Endodermal cell (in vitro differentiated cells): ENCODE measurements at regions not wholly inside any gene's neighbourhood (a gene's known extent, or its start where the extent isn't known, plus 50 kb on each side); places are given as distances from the start of the nearest gene placed in this dataset.

Source experiments
- DNase-seq: peaks from one replicate; pipeline ENCODE4 v3.0.0-alpha.2; 2017
- H3K27ac ChIP-seq: 2 replicates; pipeline ENCODE4 v1.5.1; 2013; ENCODE audit warnings: mild to moderate bottlenecking, low read depth, low read length, moderate library complexity
- H3K27me3 ChIP-seq: 2 replicates; pipeline ENCODE4 v1.6.1; 2013; ENCODE audit warnings: mild to moderate bottlenecking, low read length, moderate library complexity; ENCODE audit not compliant: insufficient read depth, control insufficient read depth, poor library complexity, severe bottlenecking
- H3K36me3 ChIP-seq: 2 replicates; pipeline ENCODE4 v1.7.0; 2013; ENCODE audit warnings: mild to moderate bottlenecking, low read length, moderate library complexity; ENCODE audit not compliant: control insufficient read depth, insufficient read depth
- H3K4me1 ChIP-seq: one replicate; pipeline ENCODE4 v1.7.0; 2013; ENCODE audit warnings: low read length; ENCODE audit not compliant: control insufficient read depth, insufficient read depth
- H3K4me3 ChIP-seq: 2 replicates; pipeline ENCODE4 v1.5.1; 2013; ENCODE audit warnings: mild to moderate bottlenecking, low read length, moderate library complexity
- H3K9ac ChIP-seq: 2 replicates; pipeline ENCODE4 v1.6.1; 2013; ENCODE audit warnings: mild to moderate bottlenecking, low read length, moderate library complexity; ENCODE audit not compliant: poor library complexity, severe bottlenecking; ENCODE audit errors: extremely low read depth
- H3K9me3 ChIP-seq: 2 replicates; pipeline ENCODE4 v1.6.1; 2013; ENCODE audit warnings: mild to moderate bottlenecking, low read length, moderate library complexity; ENCODE audit not compliant: control insufficient read depth
- H3K27ac Mint-ChIP-seq: 2 replicates; pipeline ENCODE4 v1.8.0; 2020; ENCODE audit warnings: mixed read lengths
- H3K27me3 Mint-ChIP-seq: 2 replicates; pipeline ENCODE4 v1.8.0; 2021; ENCODE audit warnings: mild to moderate bottlenecking, mixed read lengths; ENCODE audit not compliant: insufficient read depth
- H3K36me3 Mint-ChIP-seq: 2 replicates; pipeline ENCODE4 v1.8.0; 2020; ENCODE audit warnings: low read depth, mixed read lengths
- H3K4me1 Mint-ChIP-seq: 2 replicates; pipeline ENCODE4 v1.8.0; 2020; ENCODE audit warnings: mixed read lengths
- H3K4me3 Mint-ChIP-seq: 2 replicates; pipeline ENCODE4 v1.8.0; 2020; ENCODE audit warnings: mild to moderate bottlenecking, moderate library complexity, mixed read lengths
- H3K9me3 Mint-ChIP-seq: 2 replicates; pipeline ENCODE4 v1.8.0; 2020; ENCODE audit warnings: mild to moderate bottlenecking, mixed read lengths
- WGBS, 2 experiments: methylation state at CpG; one replicate each; pipeline versions ENCODE4 v1.1.5 to v1.1.7; 2013; ENCODE audit warnings: missing lambda C conversion rate in 2 of 2, mixed read lengths in 1 of 2; ENCODE audit not compliant: insufficient coverage in 1 of 2, insufficient read length in 1 of 2; 5-methylcytosine and 5-hydroxymethylcytosine counted together
- TF ChIP-seq, protein P1 (sequence below): fragments of 200-600 bp; sonication (generic); conservative IDR thresholded peaks from 2 replicates; pipeline ENCODE4 v1.5.0; 2021; ENCODE audit warnings: antibody characterized with exemption, mild to moderate bottlenecking

DNA sequence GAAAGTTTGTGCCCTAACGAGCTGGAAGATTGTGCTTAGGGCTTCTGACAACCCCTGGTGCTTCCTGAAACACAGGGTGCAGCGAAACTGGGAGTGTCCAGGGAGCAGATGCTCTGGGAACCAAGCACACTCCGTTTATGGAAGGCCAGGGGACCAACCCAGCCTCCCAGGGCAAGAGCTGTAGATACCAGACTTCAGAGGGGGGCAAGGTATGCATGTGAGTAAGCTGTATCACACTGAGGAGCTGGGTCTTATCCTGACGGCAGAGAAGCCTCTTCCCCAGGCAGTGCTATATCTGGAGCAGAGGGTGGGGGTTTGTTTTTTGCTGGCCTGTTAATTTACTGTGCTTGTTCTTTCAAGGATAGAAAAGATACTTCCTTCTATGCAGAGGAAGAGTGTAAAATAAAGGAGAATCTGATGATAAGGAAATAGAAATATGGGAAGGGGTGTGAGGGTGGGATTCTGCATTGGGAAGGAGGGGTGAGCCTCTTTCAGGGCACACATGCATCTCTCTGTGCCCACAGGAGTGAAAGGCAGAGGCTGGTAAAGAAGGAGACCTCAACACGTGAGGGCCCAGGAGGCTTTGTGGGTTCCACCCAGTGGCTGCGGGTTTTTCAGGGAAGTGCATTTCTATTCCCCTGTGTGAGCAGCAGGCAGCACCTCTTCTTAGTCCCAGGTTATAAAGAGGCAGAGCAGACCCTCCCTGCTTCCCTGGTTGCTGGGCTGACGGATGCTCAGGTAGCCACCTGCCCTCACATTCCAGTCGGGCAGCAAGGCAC lies 314.1 kb downstream of the TCERG1L start:
- Histone ChIP-seq H3K36me3 (no peaks in the 10 kb centered on the region), H3K27me3 (no peaks in the 10 kb centered on the region), H3K9ac (no peak overlapping the region), H3K4me3 (no peak overlapping the region), H3K4me1 (no peaks in the 10 kb centered on the region), H3K27ac (no peak overlapping the region), H3K9me3 (no peaks in the 10 kb centered on the region)
- no peak overlapping the region for H3K27ac Mint-ChIP-seq
- peaks cover 12% of the 10 kb centered on the region for H3K9me3 Mint-ChIP-seq
- TF ChIP-seq, protein P1, sequence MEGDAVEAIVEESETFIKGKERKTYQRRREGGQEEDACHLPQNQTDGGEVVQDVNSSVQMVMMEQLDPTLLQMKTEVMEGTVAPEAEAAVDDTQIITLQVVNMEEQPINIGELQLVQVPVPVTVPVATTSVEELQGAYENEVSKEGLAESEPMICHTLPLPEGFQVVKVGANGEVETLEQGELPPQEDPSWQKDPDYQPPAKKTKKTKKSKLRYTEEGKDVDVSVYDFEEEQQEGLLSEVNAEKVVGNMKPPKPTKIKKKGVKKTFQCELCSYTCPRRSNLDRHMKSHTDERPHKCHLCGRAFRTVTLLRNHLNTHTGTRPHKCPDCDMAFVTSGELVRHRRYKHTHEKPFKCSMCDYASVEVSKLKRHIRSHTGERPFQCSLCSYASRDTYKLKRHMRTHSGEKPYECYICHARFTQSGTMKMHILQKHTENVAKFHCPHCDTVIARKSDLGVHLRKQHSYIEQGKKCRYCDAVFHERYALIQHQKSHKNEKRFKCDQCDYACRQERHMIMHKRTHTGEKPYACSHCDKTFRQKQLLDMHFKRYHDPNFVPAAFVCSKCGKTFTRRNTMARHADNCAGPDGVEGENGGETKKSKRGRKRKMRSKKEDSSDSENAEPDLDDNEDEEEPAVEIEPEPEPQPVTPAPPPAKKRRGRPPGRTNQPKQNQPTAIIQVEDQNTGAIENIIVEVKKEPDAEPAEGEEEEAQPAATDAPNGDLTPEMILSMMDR: no peak
- H3K36me3 Mint-ChIP-seq: no peaks in the 10 kb centered on the region
- 79 to 83% methylated on average over 4 to 8 of the region's 8 CpGs for WGBS, 2 experiments
- H3K27me3 Mint-ChIP-seq: no peaks in the 10 kb centered on the region
- no peaks in the 10 kb centered on the region for H3K4me1 Mint-ChIP-seq
- no peak overlapping the region for H3K4me3 Mint-ChIP-seq
- no peak for DNase-seq

DNA sequence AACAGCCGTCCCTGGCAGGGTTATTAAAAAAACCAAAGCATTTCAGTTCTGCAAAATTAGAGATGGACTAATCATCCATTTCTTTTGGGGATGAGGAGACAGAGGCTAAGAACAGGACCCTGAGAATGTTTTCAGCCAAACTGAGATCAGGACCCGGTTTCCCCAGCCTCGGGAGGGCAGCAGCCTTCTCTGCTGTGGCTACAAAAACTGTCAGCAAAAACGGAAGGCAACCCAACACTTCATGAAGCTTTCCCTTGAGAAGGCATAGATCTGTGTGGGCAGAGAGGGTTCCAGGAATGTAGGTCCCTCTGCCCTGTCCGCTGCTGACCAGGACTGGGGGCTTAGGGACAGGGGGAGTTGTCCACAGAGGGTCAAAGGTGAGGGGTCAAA lies 313.5 kb downstream of the TCERG1L start:
- no peaks in the 10 kb centered on the region for H3K36me3 ChIP-seq
- H3K27ac Mint-ChIP-seq: no peak overlapping the region
- H3K9ac ChIP-seq: no peak overlapping the region
- 79 to 94% methylated on average over 2 to 5 of the region's 5 CpGs for WGBS, 2 experiments
- TF ChIP-seq, protein P1: no peak
- no peak overlapping the region for H3K4me3 Mint-ChIP-seq
- H3K27me3 ChIP-seq: no peaks in the 10 kb centered on the region
- peaks cover 12% of the 10 kb centered on the region for H3K9me3 Mint-ChIP-seq
- H3K4me1 Mint-ChIP-seq: no peaks in the 10 kb centered on the region
- no peak for DNase-seq
- no peaks in the 10 kb centered on the region for H3K27me3 Mint-ChIP-seq
- no peak overlapping the region for H3K4me3 ChIP-seq
- H3K27ac ChIP-seq: no peak overlapping the region
- H3K4me1 ChIP-seq: no peaks in the 10 kb centered on the region
- no peaks in the 10 kb centered on the region for H3K36me3 Mint-ChIP-seq
- H3K9me3 ChIP-seq: no peaks in the 10 kb centered on the region

DNA sequence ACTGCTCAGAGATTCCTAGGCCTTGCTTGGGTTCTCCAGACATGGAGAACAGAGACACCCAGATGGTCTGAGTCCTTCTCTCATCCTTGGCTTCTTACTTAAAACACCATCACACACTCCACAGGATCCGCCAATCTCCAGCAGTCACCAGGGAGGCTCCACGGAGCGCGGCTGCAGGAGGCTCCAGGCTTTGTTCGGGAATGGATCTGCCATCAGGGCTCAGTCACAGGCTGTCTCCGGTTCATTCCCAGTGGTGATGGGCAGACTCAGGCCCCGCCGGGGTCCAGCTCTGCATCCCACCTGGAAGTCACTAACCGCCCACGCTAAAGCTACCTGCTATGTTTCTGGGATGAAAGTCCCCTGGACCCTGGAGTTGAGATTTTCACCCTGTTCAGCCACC lies 312.9 kb downstream of the TCERG1L start:
- H3K4me1 ChIP-seq: no peaks in the 10 kb centered on the region
- WGBS, 2 experiments: 96% methylated on average over 4 to 10 of the region's 10 CpGs
- no peaks in the 10 kb centered on the region for H3K4me1 Mint-ChIP-seq
- no peak overlapping the region for H3K27ac ChIP-seq
- DNase-seq: no peak
- no peak overlapping the region for H3K27ac Mint-ChIP-seq
- TF ChIP-seq, protein P1: no peak
- no peaks in the 10 kb centered on the region for H3K36me3 Mint-ChIP-seq
- no peaks in the 10 kb centered on the region for H3K36me3 ChIP-seq
- peaks cover 12% of the 10 kb centered on the region for H3K9me3 Mint-ChIP-seq
- no peak overlapping the region for H3K4me3 Mint-ChIP-seq
- H3K4me3 ChIP-seq: no peak overlapping the region
- H3K27me3 Mint-ChIP-seq: no peaks in the 10 kb centered on the region
- no peaks in the 10 kb centered on the region for H3K27me3 ChIP-seq
- no peak overlapping the region for H3K9ac ChIP-seq
- no peaks in the 10 kb centered on the region for H3K9me3 ChIP-seq
